ENCODE measurements at regions not wholly inside any gene's neighbourhood (a gene's known extent, or its start where the extent isn't known, plus 50 kb on each side); places are given as distances from the start of the nearest gene placed in this dataset.

- no peak for TF ChIP-seq CTCF (IDR thresholded peaks at IDR 0.05)
- H3K4me1 ChIP-seq (ENCODE audit: control insufficient read depth in 1 of 2, low read depth in 2 of 2): peaks cover 0 to 3% of the 10 kb centered on the region in 2 donors
- H3K4me3 ChIP-seq: no peak overlapping the region
- ATAC-seq (ENCODE audit: insufficient number of reproducible peaks, low FRiP score, low read depth): no peak
- no peak for DNase-seq (ENCODE audit: low spot score)
- H3K36me3 ChIP-seq: no peaks in the 10 kb centered on the region
- no peaks in the 10 kb centered on the region for H3K9me3 ChIP-seq
- no peaks in the 10 kb centered on the region for H3K27me3 ChIP-seq (replicated peaks; ENCODE audit: insufficient read depth)
- no peak overlapping the region for H3K27ac ChIP-seq
Measured at GRCh38 chr3:46100812-46101211, 73.5 kb upstream of the XCR1 start.

- no peak overlapping the region for H3K4me3 ChIP-seq
- ATAC-seq (ENCODE audit: insufficient number of reproducible peaks, low FRiP score, low read depth) (no peak), DNase-seq (ENCODE audit: low spot score) (no peak)
- TF ChIP-seq CTCF (IDR thresholded peaks at IDR 0.05): no peak
- H3K9me3 ChIP-seq: no peaks in the 10 kb centered on the region
- H3K27ac ChIP-seq: peak overlapping the region in 1 of 2 donors; percentile 16
- no peaks in the 10 kb centered on the region for H3K36me3 ChIP-seq
- H3K27me3 ChIP-seq (replicated peaks; ENCODE audit: insufficient read depth): no peaks in the 10 kb centered on the region
- H3K4me1 ChIP-seq (ENCODE audit: control insufficient read depth in 1 of 2, low read depth in 2 of 2): peaks cover 0 to 3% of the 10 kb centered on the region in 2 donors
Measured at GRCh38 chr3:46098319-46098761, 71.1 kb upstream of the XCR1 start.

- Histone ChIP-seq H3K36me3 (no peaks in the 10 kb centered on the region), H3K4me1 (ENCODE audit: control insufficient read depth in 1 of 2, low read depth in 2 of 2) (peaks cover 0 to 3% of the 10 kb centered on the region in 2 donors), H3K9me3 (no peaks in the 10 kb centered on the region), H3K27ac (peak overlapping the region; percentile 16 to 24), H3K27me3 (replicated peaks; ENCODE audit: insufficient read depth) (no peaks in the 10 kb centered on the region), H3K4me3 (no peak overlapping the region)
- ATAC-seq (ENCODE audit: insufficient number of reproducible peaks, low FRiP score, low read depth): no peak
- no peak for DNase-seq (ENCODE audit: low spot score)
- no peak for TF ChIP-seq CTCF (IDR thresholded peaks at IDR 0.05)
Measured at GRCh38 chr3:46097691-46098241, 70.5 kb upstream of the XCR1 start.

- H3K36me3 ChIP-seq: no peaks in the 10 kb centered on the region
- no peak for TF ChIP-seq CTCF (IDR thresholded peaks at IDR 0.05)
- H3K27ac ChIP-seq: no peak overlapping the region
Measured at GRCh38 chr3:46096781-46097180, 69.5 kb upstream of the XCR1 start.

GRCh38 chr3:46096336-46096735, 69.1 kb upstream of the XCR1 start:
- no peaks in the 10 kb centered on the region for H3K27me3 ChIP-seq (replicated peaks; ENCODE audit: insufficient read depth)
- no peak overlapping the region for H3K4me3 ChIP-seq
- DNase-seq (ENCODE audit: low spot score) (no peak), ATAC-seq (ENCODE audit: insufficient number of reproducible peaks, low FRiP score, low read depth) (no peak)
- peaks cover 0 to 3% of the 10 kb centered on the region in 2 donors for H3K4me1 ChIP-seq (ENCODE audit: control insufficient read depth in 1 of 2, low read depth in 2 of 2)
- TF ChIP-seq CTCF (IDR thresholded peaks at IDR 0.05): no peak
- no peaks in the 10 kb centered on the region for H3K9me3 ChIP-seq
- H3K27ac ChIP-seq: peak overlapping the region in 1 of 2 donors; percentile 8
- H3K36me3 ChIP-seq: no peaks in the 10 kb centered on the region

More at GRCh38 chr3:46096781-46097180, 69.5 kb upstream of the XCR1 start:
- no peak for ATAC-seq (ENCODE audit: insufficient number of reproducible peaks, low FRiP score, low read depth)
- Histone ChIP-seq H3K4me1 (ENCODE audit: control insufficient read depth in 1 of 2, low read depth in 2 of 2) (peaks cover 0 to 3% of the 10 kb centered on the region in 2 donors), H3K9me3 (no peaks in the 10 kb centered on the region), H3K27me3 (replicated peaks; ENCODE audit: insufficient read depth) (no peaks in the 10 kb centered on the region), H3K4me3 (no peak overlapping the region)
- DNase-seq (ENCODE audit: low spot score): no peak
